ENCODE measurements at regions not wholly inside any gene's neighbourhood (a gene's known extent, or its start where the extent isn't known, plus 50 kb on each side); places are given as distances from the start of the nearest gene placed in this dataset.

DNA sequence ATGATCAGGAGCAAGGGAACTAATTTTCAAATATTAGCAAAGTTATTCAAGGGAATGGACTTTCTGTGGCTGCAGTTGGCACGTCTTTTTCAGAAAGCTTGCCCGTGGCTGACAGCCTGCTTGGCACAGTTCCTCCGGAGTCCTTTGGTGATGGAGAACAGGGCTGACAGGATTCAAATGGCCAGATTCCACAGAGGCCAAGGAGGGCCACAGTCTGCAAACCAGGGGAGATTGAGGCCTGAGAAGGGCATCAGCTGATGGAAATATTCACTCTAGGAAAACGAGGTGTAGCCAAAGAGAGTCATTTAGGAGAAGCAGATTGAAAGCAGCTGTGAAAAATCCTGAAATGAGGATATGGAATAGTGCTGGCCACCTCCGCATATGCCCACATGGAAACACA is 178.3 kb downstream of the EMP1 start:
- DNase-seq = no peak

- no peak for DNase-seq
Observed at GRCh38 chr12:13373803-13374202, 177.3 kb downstream of the EMP1 start.

DNA sequence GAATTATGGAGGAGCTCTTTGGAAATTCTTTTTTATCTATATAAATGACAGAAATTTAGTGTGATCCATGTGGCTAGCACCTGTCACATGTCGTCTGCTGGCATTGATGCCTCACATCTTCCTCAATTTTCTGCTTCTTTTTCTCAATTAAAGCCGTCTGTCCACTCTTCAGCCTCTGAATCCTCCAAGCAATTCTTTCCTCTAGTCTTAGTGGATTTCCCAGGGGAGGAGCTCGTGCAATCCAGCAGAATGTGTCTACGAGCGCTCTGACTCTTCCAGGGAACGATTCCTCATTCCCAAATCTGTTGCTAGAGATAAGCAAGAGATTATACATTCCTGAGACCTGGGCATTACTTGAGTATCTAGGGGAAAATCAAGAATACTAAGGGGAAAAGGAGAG is 176.6 kb downstream of the EMP1 start:
- DNase-seq = no peak

- no peak for DNase-seq
Observed at GRCh38 chr12:13372386-13372785, 175.9 kb downstream of the EMP1 start.

- DNase-seq = no peak
Observed at GRCh38 chr12:13371797-13372196, 175.3 kb downstream of the EMP1 start.

GRCh38 chr12:13371367-13371766 is 174.8 kb downstream of the EMP1 start:
- no peak for DNase-seq

- no peak for DNase-seq
Observed at GRCh38 chr12:13369474-13370056, 173.0 kb downstream of the EMP1 start.

- DNase-seq = no peak
Observed at GRCh38 chr12:13368971-13369370, 172.4 kb downstream of the EMP1 start.

GRCh38 chr12:13368431-13368830 is 171.9 kb downstream of the EMP1 start:
- no peak for DNase-seq

GRCh38 chr12:13367973-13368372 is 171.4 kb downstream of the EMP1 start:
- DNase-seq = no peak

- DNase-seq = no peak
Observed at GRCh38 chr12:13365748-13366366, 169.3 kb downstream of the EMP1 start.

DNA sequence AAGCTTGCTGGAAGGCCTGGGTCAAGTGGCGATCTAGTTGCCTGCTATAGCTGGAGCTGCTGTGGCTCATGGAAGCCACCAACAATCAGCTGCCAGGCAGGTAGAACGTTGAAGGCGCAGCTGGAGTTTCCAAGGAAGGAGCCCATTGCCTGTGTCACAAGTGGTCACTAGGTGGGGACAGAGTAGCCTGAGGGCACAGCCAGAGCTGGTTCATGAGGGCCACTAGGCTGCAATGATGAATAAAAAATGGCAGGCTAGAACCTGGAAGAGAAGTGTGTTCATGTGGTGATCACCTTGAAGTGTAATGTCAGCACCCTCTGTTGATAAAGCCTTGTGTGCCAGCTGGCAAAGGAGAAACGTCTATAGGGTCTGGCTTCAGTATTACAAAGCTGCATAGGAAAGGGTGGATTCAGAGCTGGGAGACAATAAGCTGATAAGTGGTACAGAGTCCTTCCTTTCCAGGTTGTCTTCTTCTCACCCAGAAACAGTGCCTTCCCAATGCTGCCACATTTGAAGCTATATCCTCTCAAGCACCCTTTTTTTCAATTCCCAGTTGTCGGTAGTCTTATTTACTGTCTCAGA is 165.8 kb downstream of the EMP1 start:
- peak; percentile 34 for DNase-seq

DNA sequence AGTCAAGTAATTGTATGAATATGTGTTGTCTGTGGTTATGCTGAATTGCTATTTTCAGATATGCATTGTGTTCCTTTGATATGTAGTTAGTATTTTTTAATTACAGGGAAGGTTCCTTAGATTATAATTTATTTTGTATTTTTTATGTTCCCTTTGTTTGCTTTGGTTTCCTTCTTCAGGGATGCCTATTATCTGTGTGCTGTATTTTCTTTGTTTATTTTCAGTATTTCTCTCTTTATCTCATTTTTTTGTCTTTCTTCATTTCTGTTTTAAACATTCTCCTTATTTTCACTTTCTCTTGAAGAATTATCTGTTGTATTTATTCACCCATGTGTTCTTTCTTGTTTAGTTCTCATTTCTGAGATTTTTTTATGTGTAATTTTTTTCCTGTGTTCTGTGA is 163.1 kb downstream of the EMP1 start:
- no peak for DNase-seq

DNA sequence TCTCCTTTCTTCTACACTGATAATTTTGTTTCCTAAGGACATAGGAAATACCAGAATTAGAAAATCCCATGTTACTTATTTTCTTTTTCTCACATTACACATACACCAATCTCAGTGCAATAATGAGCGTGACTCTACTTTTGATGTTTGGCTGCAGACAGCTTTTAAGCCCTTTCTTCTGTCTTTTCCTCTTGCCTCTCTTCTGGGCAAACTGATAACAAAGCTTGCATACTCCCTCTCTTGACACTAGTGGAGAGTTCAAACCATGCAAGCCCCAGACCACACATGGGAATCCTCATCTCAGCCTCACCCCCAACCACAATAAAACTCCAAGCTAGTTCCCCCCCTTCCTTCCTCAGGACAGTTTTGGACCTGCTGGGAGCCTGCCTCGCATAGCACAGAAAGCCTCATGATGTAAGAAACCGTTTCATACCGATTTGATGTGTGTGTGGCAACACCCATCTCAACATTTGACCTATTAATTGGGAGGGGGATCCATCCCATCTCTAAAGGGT is 161.9 kb downstream of the EMP1 start:
- no peak for DNase-seq

DNA sequence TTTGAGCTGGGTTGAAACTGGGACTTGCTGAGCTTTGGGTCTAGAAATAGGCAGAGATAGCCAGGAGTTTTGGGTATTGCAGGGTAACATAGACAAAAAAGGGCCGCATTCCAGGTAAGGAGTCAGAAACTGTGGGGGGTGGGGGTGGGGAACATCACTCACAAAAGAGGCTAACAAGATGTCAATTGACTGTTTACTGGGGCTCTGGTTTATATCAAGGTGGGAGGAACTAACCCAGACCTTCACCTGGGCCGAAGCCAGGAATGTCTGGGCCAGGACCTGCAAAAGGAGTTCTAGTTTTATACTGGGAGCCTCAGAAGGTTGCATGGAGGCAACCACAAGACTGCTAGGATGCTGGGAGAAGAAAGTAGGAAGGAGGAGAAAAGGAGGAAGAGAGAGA is 154.4 kb downstream of the EMP1 start:
- no peak for DNase-seq

GRCh38 chr12:13350381-13350780 is 153.9 kb downstream of the EMP1 start:
- DNase-seq = no peak

DNA sequence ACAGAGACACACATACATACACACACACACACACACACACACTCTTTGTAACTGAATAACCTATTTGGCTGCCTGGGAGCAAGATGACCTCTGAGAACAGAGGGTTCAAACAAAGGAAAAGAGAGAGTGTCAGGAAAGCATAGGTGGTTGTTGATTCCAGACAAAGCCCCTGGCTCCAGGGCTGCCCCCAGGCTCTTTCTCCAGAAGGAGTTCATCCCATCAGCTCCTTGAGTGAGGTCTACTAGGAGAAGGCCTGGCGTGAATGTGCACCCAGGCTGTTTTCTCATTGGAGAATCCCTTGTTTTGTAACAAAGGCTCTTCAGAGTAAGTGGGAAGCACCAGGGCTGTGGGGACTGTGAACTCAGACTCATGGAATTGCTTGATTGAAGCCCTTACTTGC is 151.9 kb downstream of the EMP1 start:
- no peak for DNase-seq

- DNase-seq = no peak
Observed at GRCh38 chr12:13347241-13348043, 150.9 kb downstream of the EMP1 start.

- DNase-seq = no peak
Observed at GRCh38 chr12:13345722-13346121, 149.2 kb downstream of the EMP1 start.

GRCh38 chr12:13343375-13343774 is 146.8 kb downstream of the EMP1 start:
- no peak for DNase-seq

DNA sequence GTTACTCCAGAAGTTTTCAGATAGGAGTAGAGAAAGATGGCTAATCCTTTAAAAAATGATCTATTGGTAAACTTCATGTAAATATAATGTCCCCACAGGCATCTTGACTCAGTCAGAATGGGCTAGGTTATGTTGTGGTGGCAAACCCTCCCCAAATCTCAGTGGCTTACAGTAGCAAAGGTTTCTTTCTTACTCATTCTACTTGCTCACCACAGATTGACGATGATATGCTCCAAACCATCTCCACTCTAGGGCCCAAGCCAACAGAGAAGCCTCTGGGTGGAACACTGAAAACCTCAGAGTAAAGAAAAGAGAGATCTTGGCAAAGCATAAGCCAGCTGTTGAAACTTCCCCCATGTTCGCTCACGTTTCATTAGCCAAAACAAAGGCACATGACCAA is 146.4 kb downstream of the EMP1 start:
- DNase-seq = no peak

DNA sequence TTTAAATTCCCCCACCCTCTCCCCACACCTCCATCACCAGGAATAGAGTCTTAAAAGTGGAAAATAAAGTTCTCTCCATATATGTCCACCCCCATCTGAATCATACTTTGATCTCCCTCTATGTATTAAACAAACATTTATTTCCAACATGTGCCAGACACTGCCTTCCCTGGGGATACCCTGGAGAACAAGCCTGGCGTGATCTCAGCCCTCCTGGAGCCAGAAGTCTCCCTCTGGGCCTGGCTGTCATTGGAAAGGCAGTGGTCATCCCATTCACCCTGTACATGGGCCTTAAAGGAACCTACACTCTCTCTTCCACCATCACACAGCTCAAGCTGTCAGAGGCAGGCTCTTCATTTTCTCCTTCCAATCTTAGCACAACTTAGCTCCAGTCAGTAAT is 143.6 kb downstream of the EMP1 start:
- no peak for DNase-seq

GRCh38 chr12:13339538-13339937 is 143.0 kb downstream of the EMP1 start:
- no peak for DNase-seq

- DNase-seq = no peak
Observed at GRCh38 chr12:13339091-13339490, 142.6 kb downstream of the EMP1 start.
